Fibroblast of mammary gland (primary cell): ENCODE measurements at regions not wholly inside any gene's neighbourhood (a gene's known extent, or its start where the extent isn't known, plus 50 kb on each side); places are given as distances from the start of the nearest gene placed in this dataset.
A peak's percentile ranks its signal among the peaks of the same experiment; 100 is the strongest.

Experiments
- DNase-seq: peaks from one replicate; pipeline ENCODE4 v3.0.0-alpha.2; 2010; ENCODE audit warnings: low read depth
- H3K4me3 ChIP-seq: 2 replicates; pipeline ENCODE4 v1.5.1; 2011; ENCODE audit warnings: low read depth, mild to moderate bottlenecking, low read length, moderate library complexity; ENCODE audit not compliant: control insufficient read depth
- CTCF ChIP-seq: conservative IDR thresholded peaks from 2 replicates; pipeline ENCODE4 v1.5.1; 2011; ENCODE audit warnings: low read depth, low read length, inconsistent platforms; ENCODE audit not compliant: control insufficient read depth, insufficient read depth

DNA sequence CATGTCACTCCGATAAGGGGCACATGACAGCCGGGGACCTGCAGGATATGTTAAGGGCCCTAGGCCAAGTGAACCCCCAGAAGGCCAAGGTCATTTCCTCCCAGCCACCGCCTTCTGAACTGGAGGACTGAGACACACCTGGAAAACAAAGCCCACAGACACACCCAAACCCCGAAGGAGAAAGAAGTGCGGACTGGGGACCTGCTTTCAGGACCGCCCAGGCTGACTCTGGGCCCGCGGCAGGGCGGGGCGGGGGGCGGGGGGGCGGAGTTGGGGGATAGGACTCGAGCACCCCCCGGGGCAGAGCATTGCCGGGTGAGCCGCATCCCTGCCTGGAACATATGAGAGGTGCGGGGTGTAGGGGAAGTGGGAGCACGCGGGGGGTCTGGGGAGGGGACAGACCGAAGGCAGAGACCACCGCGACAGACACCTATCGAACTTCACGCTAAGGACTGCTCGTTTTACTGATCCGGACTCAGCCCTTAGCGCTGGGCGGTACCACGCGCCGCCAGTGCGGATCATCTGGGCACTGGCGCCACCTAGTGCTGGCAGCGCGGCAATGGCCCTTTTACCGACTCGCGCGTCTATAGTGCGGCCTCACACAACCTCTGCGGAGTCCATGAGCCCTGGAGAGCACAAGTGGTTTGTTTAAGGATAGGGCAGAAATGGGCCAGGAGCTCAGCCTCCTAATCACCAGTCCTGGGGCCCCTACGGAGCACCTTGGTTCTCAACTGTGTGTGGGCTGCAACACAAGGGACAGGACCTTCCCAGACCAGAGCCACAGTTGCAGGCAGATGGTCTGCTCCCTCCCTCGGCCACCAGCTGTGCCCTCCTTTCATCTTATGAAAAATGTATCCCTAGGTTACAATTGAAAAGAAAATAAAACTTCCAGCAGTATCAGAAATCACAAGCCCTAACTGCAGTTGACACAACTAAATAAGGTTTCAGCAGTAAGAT is 157.6 kb downstream of the HERPUD2 start:
- peak; percentile 58 for DNase-seq
- TF ChIP-seq CTCF = peak; percentile 81
- peak overlapping the region; percentile 25 for H3K4me3 ChIP-seq

GRCh38 chr7:35536396-35536826 is 158.5 kb downstream of the HERPUD2 start:
- no peak overlapping the region for H3K4me3 ChIP-seq
- no peak for TF ChIP-seq CTCF
- no peak for DNase-seq

GRCh38 chr7:35533902-35534301 is 161.0 kb downstream of the HERPUD2 start:
- no peak overlapping the region for H3K4me3 ChIP-seq
- DNase-seq = no peak
- TF ChIP-seq CTCF = no peak

GRCh38 chr7:35530124-35531109 is 164.5 kb downstream of the HERPUD2 start:
- no peak overlapping the region for H3K4me3 ChIP-seq
- DNase-seq = no peak
- no peak for TF ChIP-seq CTCF

DNA sequence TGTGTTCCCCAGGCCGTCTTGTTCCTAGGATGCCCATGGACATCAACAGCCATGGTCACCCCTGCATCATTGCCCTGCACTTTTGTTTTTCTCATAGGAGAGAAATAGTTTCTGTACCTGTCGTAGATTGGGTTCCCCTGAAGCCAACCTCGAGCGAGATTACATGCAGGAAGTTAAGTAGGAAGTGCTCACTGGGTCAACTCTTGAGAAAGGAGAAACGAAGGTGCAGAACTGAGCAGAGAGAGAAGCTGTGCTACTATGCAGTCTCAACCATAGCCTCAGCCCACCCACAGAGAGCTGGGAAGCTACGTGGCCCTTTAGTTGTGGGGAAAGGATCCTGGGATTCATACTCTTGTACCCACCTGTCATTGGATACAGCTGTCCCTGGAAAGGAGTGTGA is 165.2 kb downstream of the HERPUD2 start:
- H3K4me3 ChIP-seq = no peak overlapping the region
- TF ChIP-seq CTCF = no peak
- DNase-seq = no peak

GRCh38 chr7:35528381-35528977 is 166.5 kb downstream of the HERPUD2 start:
- no peak for TF ChIP-seq CTCF
- no peak for DNase-seq
- H3K4me3 ChIP-seq = no peak overlapping the region
